ENCODE measurements at regions not wholly inside any gene's neighbourhood (a gene's known extent, or its start where the extent isn't known, plus 50 kb on each side); places are given as distances from the start of the nearest gene placed in this dataset.
"Not testable (repeated sequence)": the region's sequence is repeated elsewhere in the genome, so short reads cannot be mapped to it uniquely, and the experiment has no call there.

GRCh38 chr10:9157656-9158055 lies 1103.2 kb downstream of the GATA3 start:
- no peaks in the 10 kb centered on the region for H3K27me3 Mint-ChIP-seq (ENCODE audit: low read depth)
- H3K36me3 Mint-ChIP-seq (ENCODE audit: insufficient read depth in 2 of 2), result peaks cover 4 to 10% of the 10 kb centered on the region in 2 donors
- ATAC-seq (replicated peaks in 1 of 2), result no peak
- peaks cover 6% of the 10 kb centered on the region for H3K4me1 Mint-ChIP-seq (ENCODE audit: low read depth)
- H3K27ac Mint-ChIP-seq, result no peak overlapping the region
- no peak for DNase-seq
- H3K4me3 Mint-ChIP-seq, result no peak overlapping the region
- peaks cover 7 to 10% of the 10 kb centered on the region in 2 donors for H3K9me3 Mint-ChIP-seq

GRCh38 chr10:9158675-9159074 lies 1104.2 kb downstream of the GATA3 start:
- H3K27me3 Mint-ChIP-seq (ENCODE audit: low read depth), result no peaks in the 10 kb centered on the region
- H3K4me1 Mint-ChIP-seq (ENCODE audit: low read depth), result peaks cover 12% of the 10 kb centered on the region
- ATAC-seq (replicated peaks in 1 of 2) (no peak), DNase-seq (no peak)
- peaks cover 8 to 13% of the 10 kb centered on the region in 2 donors for H3K9me3 Mint-ChIP-seq
- H3K4me3 Mint-ChIP-seq, result no peak overlapping the region
- no peak overlapping the region for H3K27ac Mint-ChIP-seq
- H3K36me3 Mint-ChIP-seq (ENCODE audit: insufficient read depth in 2 of 2), result peaks cover 8 to 15% of the 10 kb centered on the region in 2 donors

- Mint-ChIP-seq H3K4me3 (no peak overlapping the region), H3K27me3 (ENCODE audit: low read depth) (no peaks in the 10 kb centered on the region), H3K36me3 (ENCODE audit: insufficient read depth in 2 of 2) (peaks cover 11 to 16% of the 10 kb centered on the region in 2 donors), H3K27ac (no peak overlapping the region), H3K9me3 (peaks cover 10 to 20% of the 10 kb centered on the region in 2 donors), H3K4me1 (ENCODE audit: low read depth) (peaks cover 16% of the 10 kb centered on the region)
- DNase-seq, result no peak
- no peak for ATAC-seq (replicated peaks in 1 of 2)
Observed at GRCh38 chr10:9160275-9160674, 1105.8 kb downstream of the GATA3 start.

GRCh38 chr10:9163699-9164098 lies 1109.2 kb downstream of the GATA3 start:
- H3K36me3 Mint-ChIP-seq (ENCODE audit: insufficient read depth in 2 of 2), result peaks cover 11 to 21% of the 10 kb centered on the region in 2 donors
- peaks cover 28% of the 10 kb centered on the region for H3K4me1 Mint-ChIP-seq (ENCODE audit: low read depth)
- no peak overlapping the region for H3K4me3 Mint-ChIP-seq
- no peak overlapping the region for H3K27ac Mint-ChIP-seq
- H3K9me3 Mint-ChIP-seq, result peaks cover 16 to 20% of the 10 kb centered on the region in 2 donors
- no peak for DNase-seq
- no peaks in the 10 kb centered on the region for H3K27me3 Mint-ChIP-seq (ENCODE audit: low read depth)
- ATAC-seq (replicated peaks in 1 of 2), result no peak

- ATAC-seq (replicated peaks in 1 of 2) (no peak), DNase-seq (no peak)
- Mint-ChIP-seq H3K27ac (no peak overlapping the region), H3K4me1 (ENCODE audit: low read depth) (peaks cover 28% of the 10 kb centered on the region), H3K9me3 (peaks cover 9 to 13% of the 10 kb centered on the region in 2 donors), H3K36me3 (ENCODE audit: insufficient read depth in 2 of 2) (peaks cover 7 to 10% of the 10 kb centered on the region in 2 donors), H3K4me3 (no peak overlapping the region), H3K27me3 (ENCODE audit: low read depth) (no peaks in the 10 kb centered on the region)
Observed at GRCh38 chr10:9166770-9167169, 1112.3 kb downstream of the GATA3 start.

- no peak for ATAC-seq (replicated peaks in 1 of 2)
- H3K4me3 Mint-ChIP-seq, result no peak overlapping the region
- peaks cover 5 to 9% of the 10 kb centered on the region in 2 donors for H3K9me3 Mint-ChIP-seq
- peaks cover 0 to 4% of the 10 kb centered on the region in 2 donors for H3K36me3 Mint-ChIP-seq (ENCODE audit: insufficient read depth in 2 of 2)
- no peak overlapping the region for H3K27ac Mint-ChIP-seq
- H3K27me3 Mint-ChIP-seq (ENCODE audit: low read depth), result no peaks in the 10 kb centered on the region
- H3K4me1 Mint-ChIP-seq (ENCODE audit: low read depth), result peaks cover 20% of the 10 kb centered on the region
- no peak for DNase-seq
Observed at GRCh38 chr10:9172276-9172675, 1117.8 kb downstream of the GATA3 start.

GRCh38 chr10:9175200-9175599 lies 1120.7 kb downstream of the GATA3 start:
- no peak for DNase-seq
- Mint-ChIP-seq H3K27ac (peak overlapping the region; percentile 2), H3K4me1 (ENCODE audit: low read depth) (peaks cover 20% of the 10 kb centered on the region), H3K9me3 (peaks cover 5 to 9% of the 10 kb centered on the region in 2 donors), H3K4me3 (peak overlapping the region in 1 of 2 donors; percentile 12), H3K27me3 (ENCODE audit: low read depth) (peaks cover 6% of the 10 kb centered on the region), H3K36me3 (ENCODE audit: insufficient read depth in 2 of 2) (peaks cover 0 to 7% of the 10 kb centered on the region in 2 donors)
- ATAC-seq (replicated peaks in 1 of 2), result peak; percentile 89 to 91

- H3K9me3 Mint-ChIP-seq; H3K27ac Mint-ChIP-seq; H3K4me3 Mint-ChIP-seq; ATAC-seq (replicated peaks in 1 of 2); DNase-seq; H3K27me3 Mint-ChIP-seq (ENCODE audit: low read depth); H3K4me1 Mint-ChIP-seq (ENCODE audit: low read depth); H3K36me3 Mint-ChIP-seq (ENCODE audit: insufficient read depth in 2 of 2): not testable (repeated sequence)
Observed at GRCh38 chr10:9183197-9183880, 1128.9 kb downstream of the GATA3 start.

GRCh38 chr10:9188022-9188810 lies 1133.7 kb downstream of the GATA3 start:
- no peaks in the 10 kb centered on the region for H3K27me3 Mint-ChIP-seq (ENCODE audit: low read depth)
- H3K36me3 Mint-ChIP-seq (ENCODE audit: insufficient read depth in 2 of 2), result no peaks in the 10 kb centered on the region
- peaks cover 0 to 1% of the 10 kb centered on the region in 2 donors for H3K9me3 Mint-ChIP-seq
- H3K27ac Mint-ChIP-seq, result no peak overlapping the region
- ATAC-seq (replicated peaks in 1 of 2), result no peak
- DNase-seq, result no peak
- no peaks in the 10 kb centered on the region for H3K4me1 Mint-ChIP-seq (ENCODE audit: low read depth)
- H3K4me3 Mint-ChIP-seq, result no peak overlapping the region

- Mint-ChIP-seq H3K27ac (no peak overlapping the region), H3K4me3 (no peak overlapping the region), H3K4me1 (ENCODE audit: low read depth) (no peaks in the 10 kb centered on the region), H3K27me3 (ENCODE audit: low read depth) (no peaks in the 10 kb centered on the region), H3K9me3 (peaks cover 0 to 1% of the 10 kb centered on the region in 2 donors), H3K36me3 (ENCODE audit: insufficient read depth in 2 of 2) (no peaks in the 10 kb centered on the region)
- no peak for ATAC-seq (replicated peaks in 1 of 2)
- no peak for DNase-seq
Observed at GRCh38 chr10:9189448-9189847, 1135.0 kb downstream of the GATA3 start.

- H3K4me3 Mint-ChIP-seq, result no peak overlapping the region
- no peaks in the 10 kb centered on the region for H3K36me3 Mint-ChIP-seq (ENCODE audit: insufficient read depth in 2 of 2)
- no peak overlapping the region for H3K27ac Mint-ChIP-seq
- no peaks in the 10 kb centered on the region for H3K4me1 Mint-ChIP-seq (ENCODE audit: low read depth)
- peaks cover 0 to 1% of the 10 kb centered on the region in 2 donors for H3K9me3 Mint-ChIP-seq
- no peaks in the 10 kb centered on the region for H3K27me3 Mint-ChIP-seq (ENCODE audit: low read depth)
- ATAC-seq (replicated peaks in 1 of 2), result no peak
- DNase-seq, result no peak
Observed at GRCh38 chr10:9193120-9193519, 1138.6 kb downstream of the GATA3 start.

GRCh38 chr10:9195385-9195784 lies 1140.9 kb downstream of the GATA3 start:
- no peak overlapping the region for H3K4me3 Mint-ChIP-seq
- H3K27ac Mint-ChIP-seq, result no peak overlapping the region
- H3K9me3 Mint-ChIP-seq, result no peaks in the 10 kb centered on the region
- H3K36me3 Mint-ChIP-seq (ENCODE audit: insufficient read depth in 2 of 2), result no peaks in the 10 kb centered on the region
- H3K4me1 Mint-ChIP-seq (ENCODE audit: low read depth), result no peaks in the 10 kb centered on the region
- no peak for ATAC-seq (replicated peaks in 1 of 2)
- H3K27me3 Mint-ChIP-seq (ENCODE audit: low read depth), result no peaks in the 10 kb centered on the region
- DNase-seq, result no peak

- no peaks in the 10 kb centered on the region for H3K27me3 Mint-ChIP-seq (ENCODE audit: low read depth)
- H3K9me3 Mint-ChIP-seq, result no peaks in the 10 kb centered on the region
- no peak overlapping the region for H3K4me3 Mint-ChIP-seq
- no peak overlapping the region for H3K27ac Mint-ChIP-seq
- H3K36me3 Mint-ChIP-seq (ENCODE audit: insufficient read depth in 2 of 2), result no peaks in the 10 kb centered on the region
- no peaks in the 10 kb centered on the region for H3K4me1 Mint-ChIP-seq (ENCODE audit: low read depth)
- ATAC-seq (replicated peaks in 1 of 2) (no peak), DNase-seq (no peak)
Observed at GRCh38 chr10:9198611-9199010, 1144.1 kb downstream of the GATA3 start.

All from activated T-cell treated with anti-CD3 and anti-CD28 coated beads, Interleukin-2, amount 50 U/mL, for 72 hours (primary cell).